Duodenal mucosa (tissue), 2 donors: ENCODE measurements at regions not wholly inside any gene's neighbourhood (a gene's known extent, or its start where the extent isn't known, plus 50 kb on each side); places are given as distances from the start of the nearest gene placed in this dataset.

Experiments
- H3K27ac ChIP-seq: one replicate; pipeline ENCODE4 v1.7.0; 2013; ENCODE audit warnings: low read depth, low read length
- H3K27me3 ChIP-seq, 2 donors: one replicate each; pipeline ENCODE4 v1.7.0; 2013; ENCODE audit warnings: low read length in 2 of 2, control low read depth in 1 of 2; ENCODE audit not compliant: insufficient read depth in 2 of 2, control insufficient read depth in 1 of 2
- H3K36me3 ChIP-seq, 2 donors: one replicate each; pipeline ENCODE4 v1.7.0; 2013; ENCODE audit warnings: low read length in 2 of 2, control low read depth in 1 of 2; ENCODE audit not compliant: insufficient read depth in 2 of 2, control insufficient read depth in 1 of 2
- H3K4me1 ChIP-seq, 2 donors: one replicate each; pipeline ENCODE4 v1.7.0; 2013; ENCODE audit warnings: low read length in 2 of 2, control low read depth in 1 of 2; ENCODE audit not compliant: insufficient read depth in 2 of 2, control insufficient read depth in 1 of 2
- H3K4me3 ChIP-seq, 2 donors: one replicate each; pipeline ENCODE4 v1.7.0; 2013; ENCODE audit warnings: low read length in 2 of 2, low read depth in 1 of 2
- H3K9ac ChIP-seq, 2 donors: one replicate each; pipeline ENCODE4 v1.7.0; 2013; ENCODE audit warnings: low read length in 2 of 2, low read depth in 1 of 2
- H3K9me3 ChIP-seq, 2 donors: one replicate each; pipeline ENCODE4 v1.7.0; 2013; ENCODE audit warnings: low read length in 2 of 2, control low read depth in 1 of 2; ENCODE audit not compliant: control insufficient read depth in 1 of 2

- Histone ChIP-seq H3K27me3 (no peaks in the 10 kb centered on the region), H3K9me3 (no peaks in the 10 kb centered on the region), H3K4me3 (no peak overlapping the region), H3K27ac (no peak overlapping the region), H3K36me3 (no peaks in the 10 kb centered on the region), H3K9ac (no peak overlapping the region), H3K4me1 (peaks cover 9 to 24% of the 10 kb centered on the region in 2 donors)
These were observed 851.4 kb downstream of the MAT2B start for GRCh38 chr5:164356790-164357189.

- no peak overlapping the region for H3K4me3 ChIP-seq
- H3K9me3 ChIP-seq, result no peaks in the 10 kb centered on the region
- peaks cover 9 to 17% of the 10 kb centered on the region in 2 donors for H3K4me1 ChIP-seq
- H3K27me3 ChIP-seq, result no peaks in the 10 kb centered on the region
- no peak overlapping the region for H3K27ac ChIP-seq
- H3K9ac ChIP-seq, result no peak overlapping the region
- H3K36me3 ChIP-seq, result no peaks in the 10 kb centered on the region
These were observed 852.1 kb downstream of the MAT2B start for GRCh38 chr5:164357395-164358033.

DNA sequence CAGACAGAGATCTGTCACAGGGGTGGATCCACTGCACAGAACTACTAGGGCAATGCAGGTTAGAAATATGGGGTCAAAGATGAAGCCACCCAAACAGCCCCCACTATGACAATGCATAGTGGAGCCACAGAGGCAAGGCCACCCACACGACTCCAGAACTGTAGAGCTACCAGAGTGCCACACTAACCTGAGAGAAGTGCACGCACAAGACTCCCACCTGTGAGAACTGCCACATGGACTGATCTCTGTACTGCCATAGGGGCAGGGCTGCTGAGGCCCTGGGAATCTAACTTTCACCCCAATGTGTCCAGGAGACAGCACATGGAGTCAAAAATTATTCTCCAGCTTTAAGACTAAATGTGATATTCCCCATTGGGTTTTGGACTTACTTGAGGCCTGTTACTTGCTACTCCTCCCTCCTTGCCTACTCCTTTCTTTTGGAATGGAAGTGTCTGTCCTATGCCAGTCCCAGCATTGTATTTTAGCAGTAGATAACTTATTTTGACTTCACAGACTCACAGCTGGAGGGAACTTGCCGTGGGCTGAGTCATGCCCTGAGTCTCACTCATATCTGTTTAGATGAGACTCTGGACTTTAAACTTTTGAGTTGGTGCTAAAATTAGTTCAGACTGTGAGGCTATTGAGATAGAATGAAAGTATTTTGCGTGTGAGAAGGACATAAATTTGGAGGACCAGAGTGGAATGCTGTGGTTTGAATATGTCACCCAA lies 853.3 kb downstream of the MAT2B start:
- no peaks in the 10 kb centered on the region for H3K36me3 ChIP-seq
- H3K9ac ChIP-seq, result no peak overlapping the region
- peaks cover 9 to 15% of the 10 kb centered on the region in 2 donors for H3K4me1 ChIP-seq
- no peak overlapping the region for H3K4me3 ChIP-seq
- H3K27me3 ChIP-seq, result no peaks in the 10 kb centered on the region
- no peaks in the 10 kb centered on the region for H3K9me3 ChIP-seq
- no peak overlapping the region for H3K27ac ChIP-seq

GRCh38 chr5:164359260-164360255 lies 854.1 kb downstream of the MAT2B start:
- Histone ChIP-seq H3K9me3 (no peaks in the 10 kb centered on the region), H3K4me1 (peaks cover 9 to 15% of the 10 kb centered on the region in 2 donors), H3K27me3 (no peaks in the 10 kb centered on the region), H3K36me3 (no peaks in the 10 kb centered on the region), H3K9ac (no peak overlapping the region), H3K27ac (no peak overlapping the region), H3K4me3 (no peak overlapping the region)

DNA sequence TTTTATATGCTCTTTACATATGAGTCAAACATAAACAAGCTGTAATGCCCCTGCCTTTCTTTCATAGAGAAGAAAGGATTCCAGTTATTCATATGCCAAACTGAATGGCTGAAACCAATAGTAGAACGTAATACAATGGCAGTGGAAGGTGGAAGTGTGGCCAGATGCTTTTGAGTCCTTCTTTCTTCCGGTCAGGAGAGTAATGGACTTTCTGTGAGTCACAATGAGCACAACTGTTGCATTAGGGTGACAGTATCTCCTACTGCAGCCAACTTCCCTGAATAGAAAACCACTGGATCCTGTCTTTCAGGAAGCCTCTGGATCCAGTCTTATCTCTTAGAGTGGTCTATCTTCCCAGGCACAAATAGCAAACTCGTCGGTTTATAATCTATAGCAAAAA lies 855.2 kb downstream of the MAT2B start:
- peaks cover 9 to 15% of the 10 kb centered on the region in 2 donors for H3K4me1 ChIP-seq
- no peak overlapping the region for H3K4me3 ChIP-seq
- H3K27me3 ChIP-seq, result no peaks in the 10 kb centered on the region
- no peak overlapping the region for H3K27ac ChIP-seq
- H3K9ac ChIP-seq, result no peak overlapping the region
- H3K9me3 ChIP-seq, result no peaks in the 10 kb centered on the region
- H3K36me3 ChIP-seq, result no peaks in the 10 kb centered on the region

DNA sequence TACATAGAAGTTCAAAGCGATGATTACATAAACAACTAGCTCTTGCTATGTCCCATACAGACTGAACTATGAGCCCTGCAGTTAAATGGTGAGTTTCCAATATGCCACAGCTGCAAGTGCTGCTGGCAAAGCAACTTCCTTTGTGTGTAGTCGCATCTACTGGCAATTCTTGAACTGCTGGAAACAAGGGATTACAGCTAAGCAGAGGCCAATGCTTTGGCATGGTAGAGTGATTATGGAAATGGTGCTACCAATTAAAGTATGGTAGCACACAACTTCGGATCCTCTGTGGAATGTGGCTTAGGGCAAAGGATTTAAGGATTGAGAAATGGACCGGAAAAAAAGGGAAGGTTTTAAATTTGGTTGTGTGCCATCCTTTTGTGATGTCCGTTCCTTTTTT lies 856.6 kb downstream of the MAT2B start:
- Histone ChIP-seq H3K27me3 (no peaks in the 10 kb centered on the region), H3K4me1 (peaks cover 9 to 15% of the 10 kb centered on the region in 2 donors), H3K9ac (no peak overlapping the region), H3K9me3 (no peaks in the 10 kb centered on the region), H3K36me3 (no peaks in the 10 kb centered on the region), H3K4me3 (no peak overlapping the region), H3K27ac (no peak overlapping the region)

GRCh38 chr5:164362835-164363234 lies 857.4 kb downstream of the MAT2B start:
- H3K36me3 ChIP-seq, result no peaks in the 10 kb centered on the region
- H3K9me3 ChIP-seq, result no peaks in the 10 kb centered on the region
- H3K9ac ChIP-seq, result no peak overlapping the region
- H3K4me3 ChIP-seq, result no peak overlapping the region
- no peak overlapping the region for H3K27ac ChIP-seq
- no peaks in the 10 kb centered on the region for H3K27me3 ChIP-seq
- H3K4me1 ChIP-seq, result peaks cover 9 to 15% of the 10 kb centered on the region in 2 donors

GRCh38 chr5:164364237-164365208 lies 859.1 kb downstream of the MAT2B start:
- no peak overlapping the region for H3K9ac ChIP-seq
- no peak overlapping the region for H3K4me3 ChIP-seq
- no peaks in the 10 kb centered on the region for H3K4me1 ChIP-seq
- no peak overlapping the region for H3K27ac ChIP-seq
- no peaks in the 10 kb centered on the region for H3K9me3 ChIP-seq
- no peaks in the 10 kb centered on the region for H3K27me3 ChIP-seq
- H3K36me3 ChIP-seq, result no peaks in the 10 kb centered on the region

- Histone ChIP-seq H3K36me3 (no peaks in the 10 kb centered on the region), H3K27ac (no peak overlapping the region), H3K27me3 (no peaks in the 10 kb centered on the region)
These were observed 865.4 kb downstream of the MAT2B start for GRCh38 chr5:164370841-164371240.

More at GRCh38 chr5:164370841-164371240, 865.4 kb downstream of the MAT2B start:
- no peaks in the 10 kb centered on the region for H3K9me3 ChIP-seq
- H3K4me3 ChIP-seq, result no peak overlapping the region
- H3K4me1 ChIP-seq, result no peaks in the 10 kb centered on the region
- no peak overlapping the region for H3K9ac ChIP-seq
